ENCODE measurements at regions not wholly inside any gene's neighbourhood (a gene's known extent, or its start where the extent isn't known, plus 50 kb on each side); places are given as distances from the start of the nearest gene placed in this dataset.
"Not testable (repeated sequence)": the region's sequence is repeated elsewhere in the genome, so short reads cannot be mapped to it uniquely, and the experiment has no call there.

- no peak for DNase-seq
Measured at GRCh38 chr5:96198356-96199058, 234.5 kb downstream of the PCSK1 start.

GRCh38 chr5:96197767-96198166 lies 235.3 kb downstream of the PCSK1 start:
- DNase-seq: not testable (repeated sequence)

- no peak for DNase-seq
Measured at GRCh38 chr5:96197347-96197746, 235.7 kb upstream of the ELL2 start.

- no peak for DNase-seq
Measured at GRCh38 chr5:96196890-96197289, 235.2 kb upstream of the ELL2 start.

GRCh38 chr5:96196407-96196806 lies 234.8 kb upstream of the ELL2 start:
- no peak for DNase-seq

- no peak for DNase-seq
Measured at GRCh38 chr5:96195123-96195522, 233.5 kb upstream of the ELL2 start.

GRCh38 chr5:96194593-96194992 lies 232.9 kb upstream of the ELL2 start:
- DNase-seq: no peak

GRCh38 chr5:96193946-96194345 lies 232.3 kb upstream of the ELL2 start:
- no peak for DNase-seq

GRCh38 chr5:96189987-96190386 lies 228.3 kb upstream of the ELL2 start:
- no peak for DNase-seq

GRCh38 chr5:96189028-96189826 lies 227.6 kb upstream of the ELL2 start:
- DNase-seq: no peak

GRCh38 chr5:96187309-96188027 lies 225.8 kb upstream of the ELL2 start:
- no peak for DNase-seq

GRCh38 chr5:96184510-96184909 lies 222.9 kb upstream of the ELL2 start:
- not testable (repeated sequence) for DNase-seq

GRCh38 chr5:96180684-96181435 lies 219.2 kb upstream of the ELL2 start:
- DNase-seq: no peak

GRCh38 chr5:96177303-96177869 lies 215.7 kb upstream of the ELL2 start:
- no peak for DNase-seq

- no peak for DNase-seq
Measured at GRCh38 chr5:96176022-96176421, 214.4 kb upstream of the ELL2 start.

GRCh38 chr5:96175090-96175489 lies 213.4 kb upstream of the ELL2 start:
- DNase-seq: no peak

- DNase-seq: no peak
Measured at GRCh38 chr5:96173366-96173765, 211.7 kb upstream of the ELL2 start.

- DNase-seq: no peak
Measured at GRCh38 chr5:96172436-96172835, 210.8 kb upstream of the ELL2 start.

- DNase-seq: not testable (repeated sequence)
Measured at GRCh38 chr5:96171973-96172372, 210.3 kb upstream of the ELL2 start.

GRCh38 chr5:96170481-96171125 lies 209.0 kb upstream of the ELL2 start:
- DNase-seq: not testable (repeated sequence)

GRCh38 chr5:96168833-96169232 lies 207.2 kb upstream of the ELL2 start:
- DNase-seq: not testable (repeated sequence)

- no peak for DNase-seq
Measured at GRCh38 chr5:96159043-96159442, 197.4 kb upstream of the ELL2 start.

Data from NCI-H1417 treated with DMSO at 0.1 percent for 48 hours (cell line).